Right hindlimb (tissue), 1 donor: ENCODE measurements at regions not wholly inside any gene's neighbourhood (a gene's known extent, or its start where the extent isn't known, plus 50 kb on each side); places are given as distances from the start of the nearest gene placed in this dataset.
"Not testable (repeated sequence)": the region's sequence is repeated elsewhere in the genome, so short reads cannot be mapped to it uniquely, and the experiment has no call there.

ENCODE experiments used
- DNase-seq: peaks from one replicate; pipeline ENCODE4 v3.0.0-alpha.2; 2018

DNA sequence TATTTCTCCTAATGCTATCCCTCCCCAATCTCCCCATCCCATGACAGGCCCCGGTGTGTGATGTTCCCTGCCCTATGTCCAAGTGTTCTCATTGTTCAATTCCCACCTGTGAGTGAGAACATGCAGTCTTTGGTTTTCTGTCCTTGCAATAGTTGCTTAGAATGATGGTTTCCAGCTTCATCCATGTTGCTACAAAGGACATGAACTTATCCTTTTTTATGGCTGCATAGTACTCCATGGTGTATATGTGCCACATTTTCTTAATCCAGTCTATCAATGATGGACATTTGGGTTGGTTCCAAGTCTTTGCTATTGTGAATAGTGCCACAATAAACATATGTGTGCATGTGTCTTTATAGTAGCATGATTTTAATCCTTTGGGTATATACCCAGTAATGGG lies 51.3 kb upstream of the RIOK2 start:
- DNase-seq = not testable (repeated sequence)

DNA sequence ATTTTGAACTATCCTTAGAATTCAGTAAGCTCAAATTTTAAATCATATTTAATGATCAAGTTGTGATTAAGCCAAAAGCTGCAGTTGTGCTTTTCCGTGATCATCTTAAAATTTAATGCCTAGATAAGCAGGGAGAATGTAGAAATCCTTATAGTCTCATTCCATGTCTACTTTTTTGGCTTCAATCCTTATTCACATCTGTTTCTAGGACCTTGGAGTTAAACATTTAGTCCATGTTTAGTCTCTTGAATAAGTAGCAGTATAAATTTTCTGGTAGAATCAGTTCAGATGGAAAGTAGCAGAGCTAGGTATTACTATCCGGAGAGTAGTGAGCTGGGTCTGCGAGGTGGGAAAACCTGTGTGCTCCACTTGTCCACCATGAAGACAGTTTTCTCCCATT lies 59.3 kb upstream of the RIOK2 start:
- DNase-seq = no peak

DNA sequence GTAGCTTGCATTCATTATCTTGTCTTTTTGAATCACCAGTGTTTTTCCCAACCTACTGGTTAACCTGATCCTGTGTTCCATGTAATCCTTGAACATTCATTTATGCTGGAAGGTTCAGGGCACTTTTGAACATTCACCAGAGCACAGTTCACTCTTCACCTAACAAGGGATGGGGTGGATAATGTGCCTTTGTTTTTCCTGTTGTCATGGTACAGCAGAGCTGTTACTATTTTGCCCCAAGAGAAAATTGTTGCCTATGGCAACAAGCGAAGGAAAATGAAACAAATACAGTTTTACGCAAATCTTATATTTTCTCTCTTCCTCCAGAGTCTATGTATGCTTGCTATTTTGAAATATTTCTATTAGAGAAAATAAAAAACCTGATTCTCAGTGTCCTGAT lies 60.3 kb upstream of the RIOK2 start:
- DNase-seq = peak; percentile 32

DNA sequence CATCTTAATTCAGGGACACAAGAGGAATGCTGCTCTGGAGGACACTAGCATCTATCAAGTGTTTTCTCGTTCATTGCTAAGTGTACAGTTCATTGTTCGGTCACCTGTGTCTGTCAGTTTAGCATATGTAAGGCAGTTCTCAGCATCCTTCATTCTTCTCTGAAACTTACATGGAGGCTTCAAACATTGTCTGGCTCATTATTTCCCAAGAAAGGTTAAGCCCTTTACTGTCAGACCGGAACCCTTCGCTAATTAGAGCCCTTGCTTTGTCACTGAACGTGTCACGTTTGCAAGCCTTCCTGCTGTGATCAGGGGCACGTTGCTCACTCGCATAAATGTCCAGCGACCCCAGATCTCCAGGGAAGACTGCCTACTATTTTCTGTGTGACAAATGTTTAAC lies 62.3 kb upstream of the RIOK2 start:
- DNase-seq = no peak

DNA sequence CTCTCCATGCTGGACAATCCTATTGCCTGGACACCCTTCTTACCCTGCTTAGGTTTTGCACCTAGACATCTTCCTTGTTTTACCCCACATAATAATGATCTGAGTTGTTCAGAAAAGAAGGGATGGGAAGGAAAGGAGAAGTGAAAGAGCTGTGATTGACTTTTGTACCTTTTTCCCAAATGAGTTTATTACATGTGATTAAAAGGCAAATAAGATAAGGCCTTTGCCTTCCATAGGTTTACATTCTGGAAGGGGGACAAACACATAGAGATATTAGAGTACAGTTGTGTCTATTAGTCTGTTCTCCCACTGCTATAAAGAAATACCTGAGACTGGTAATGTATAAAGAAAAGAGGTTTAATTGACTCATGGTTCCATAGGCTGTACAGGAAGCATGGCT lies 67.1 kb upstream of the RIOK2 start:
- DNase-seq = no peak

DNA sequence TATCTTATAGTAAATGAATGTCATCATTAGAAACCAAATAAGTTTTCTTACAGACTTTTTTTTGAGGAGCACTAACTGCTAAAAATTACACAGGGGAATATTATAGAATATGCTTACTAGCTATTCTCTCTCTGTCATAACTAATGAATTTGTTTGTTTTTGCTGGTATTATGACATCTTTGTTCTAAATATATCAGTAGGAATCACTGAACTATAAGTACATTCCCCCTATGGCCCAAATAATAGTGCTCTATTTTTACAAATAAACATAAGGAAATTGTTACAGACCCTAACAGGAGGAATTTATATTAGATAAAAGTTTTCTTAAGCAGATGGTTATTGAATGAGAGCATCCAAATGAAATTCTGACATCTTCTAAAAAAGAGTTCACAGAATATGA lies 83.0 kb upstream of the RIOK2 start:
- DNase-seq = no peak

DNA sequence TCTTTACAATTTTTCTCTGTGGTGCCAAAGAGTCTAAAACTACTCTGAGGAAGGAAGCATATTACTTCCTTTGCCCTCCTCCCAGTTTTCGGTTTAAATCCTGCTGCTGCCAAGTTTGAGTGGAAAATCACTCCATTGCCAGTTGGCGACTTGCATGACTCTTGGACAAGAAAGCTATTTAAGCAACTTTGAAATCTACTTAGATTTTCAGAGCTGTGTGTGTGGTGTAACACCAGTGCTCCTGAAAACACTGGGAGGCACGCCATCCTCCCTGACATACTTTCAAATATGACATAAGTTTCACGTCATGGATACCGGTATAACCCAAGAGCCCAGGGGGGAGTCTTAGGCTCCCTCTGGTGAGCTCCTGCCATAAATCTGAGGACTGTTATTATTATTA lies 83.5 kb upstream of the RIOK2 start:
- DNase-seq = peak; percentile 85

DNA sequence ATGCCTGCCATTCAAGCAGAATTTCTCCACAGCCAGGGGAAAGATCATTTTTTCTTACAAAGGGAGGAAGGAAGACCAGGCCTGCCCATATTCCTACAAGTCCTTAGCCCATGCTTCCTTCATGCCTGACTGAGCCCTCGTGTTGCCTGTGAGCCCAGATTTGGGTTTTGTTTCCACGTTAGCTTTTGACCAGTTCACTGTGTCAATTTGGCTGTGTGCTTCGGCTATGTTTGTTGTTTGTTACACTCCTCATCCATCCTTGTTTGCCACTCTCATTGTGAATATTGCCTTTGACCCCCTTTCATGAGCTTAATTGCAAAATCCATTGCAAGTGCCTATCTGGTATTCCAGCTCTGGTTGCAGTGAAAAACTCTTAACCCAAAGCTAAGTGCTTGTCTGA lies 84.7 kb upstream of the RIOK2 start:
- no peak for DNase-seq

DNA sequence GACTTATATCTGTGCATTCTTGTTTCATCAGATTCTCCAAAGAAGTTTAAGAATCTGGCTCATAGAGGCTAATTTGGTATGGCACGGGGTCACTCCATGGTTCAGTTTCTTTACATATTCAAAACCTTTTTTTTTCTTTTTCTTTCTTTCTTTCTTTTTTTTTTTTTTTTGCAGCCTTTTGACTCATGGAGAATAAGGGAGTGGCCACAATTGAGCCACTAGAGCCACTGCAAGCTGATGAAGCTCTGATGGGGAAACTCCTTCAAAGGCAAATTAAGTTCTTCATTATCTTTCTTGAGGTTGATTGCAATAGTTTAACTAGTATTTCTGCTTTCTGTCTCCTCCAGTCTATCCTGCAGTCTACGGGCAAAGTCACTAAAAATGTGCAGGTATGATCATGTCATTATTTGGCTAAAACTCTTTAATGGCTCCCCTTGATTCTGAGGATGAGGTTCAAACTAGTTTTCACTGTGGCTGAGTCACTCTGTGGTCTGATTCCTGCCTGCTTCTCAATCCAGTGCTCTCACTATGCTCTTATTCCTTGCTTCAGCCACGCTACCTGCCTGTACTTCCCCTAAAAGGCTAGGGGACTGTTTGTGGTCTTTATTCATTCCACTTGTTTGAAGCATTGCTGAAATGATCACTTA lies 93.5 kb upstream of the RIOK2 start:
- DNase-seq = no peak

DNA sequence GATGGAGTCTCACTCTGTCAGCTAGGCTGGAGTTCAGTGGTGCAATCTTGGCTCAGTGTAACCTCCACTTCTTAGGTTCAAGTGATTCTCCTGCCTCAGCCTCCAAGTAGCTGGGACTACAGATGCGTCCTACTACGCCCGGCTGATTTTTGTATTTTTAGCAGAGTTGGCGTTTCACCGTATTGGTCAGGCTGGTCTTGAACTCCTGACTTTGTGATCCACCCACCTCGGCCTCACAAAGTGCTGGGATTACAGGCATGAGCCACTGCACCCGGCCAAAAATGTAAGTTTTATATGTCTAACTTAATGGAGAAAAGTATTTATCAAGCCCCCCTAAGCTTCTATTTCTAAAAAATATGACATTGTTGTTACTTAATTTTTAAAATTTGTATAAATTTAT lies 98.2 kb upstream of the RIOK2 start:
- no peak for DNase-seq

DNA sequence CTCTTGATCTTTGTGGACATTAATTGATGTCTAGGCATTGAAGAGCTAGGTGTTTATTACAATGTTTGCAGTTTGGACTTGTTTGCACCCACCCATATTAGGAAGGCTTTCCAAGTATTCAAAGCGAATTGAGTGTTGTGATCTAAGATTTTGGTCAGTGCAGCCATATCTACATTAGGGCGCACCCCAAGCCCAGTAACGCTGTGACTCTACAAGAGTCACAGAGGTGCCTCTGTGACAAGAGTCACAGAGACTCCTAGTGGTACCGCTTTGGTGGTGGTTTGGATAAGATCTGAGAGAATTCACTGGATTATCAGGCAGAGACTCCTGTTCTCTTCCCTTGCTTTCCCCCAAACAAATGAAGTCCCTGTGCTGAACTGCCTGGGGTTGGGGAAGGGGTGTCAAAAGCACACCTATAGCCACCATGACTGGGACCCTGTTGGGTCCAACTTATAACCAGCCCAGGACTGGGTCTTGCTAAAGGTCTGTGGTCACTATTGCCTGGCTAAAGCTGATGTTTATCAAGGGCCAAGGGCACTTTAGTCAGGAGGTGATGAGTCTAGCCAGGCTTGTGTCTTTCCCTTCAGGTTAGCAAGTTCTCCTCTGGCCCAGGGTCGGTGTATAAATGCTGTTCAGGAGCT lies 114.1 kb upstream of the RIOK2 start:
- no peak for DNase-seq

DNA sequence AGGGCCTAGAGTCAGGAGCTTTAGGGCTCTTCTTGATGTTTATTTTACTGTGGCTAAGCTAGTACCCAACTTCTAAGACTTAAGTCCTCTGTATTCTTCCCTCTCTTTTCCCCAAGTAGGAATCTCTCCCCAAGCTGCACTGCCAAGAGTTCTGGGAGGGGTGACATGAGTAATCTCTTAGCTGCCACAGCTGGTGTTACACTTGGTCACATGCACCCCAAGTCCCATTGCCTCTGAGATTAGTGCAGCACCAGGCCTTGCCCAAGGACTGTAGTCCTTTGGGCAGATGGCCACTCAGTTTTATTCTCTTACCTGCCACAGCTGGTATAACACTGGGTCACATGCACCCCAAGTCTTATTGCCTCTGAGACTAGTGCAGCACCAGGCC lies 114.7 kb upstream of the RIOK2 start:
- no peak for DNase-seq

DNA sequence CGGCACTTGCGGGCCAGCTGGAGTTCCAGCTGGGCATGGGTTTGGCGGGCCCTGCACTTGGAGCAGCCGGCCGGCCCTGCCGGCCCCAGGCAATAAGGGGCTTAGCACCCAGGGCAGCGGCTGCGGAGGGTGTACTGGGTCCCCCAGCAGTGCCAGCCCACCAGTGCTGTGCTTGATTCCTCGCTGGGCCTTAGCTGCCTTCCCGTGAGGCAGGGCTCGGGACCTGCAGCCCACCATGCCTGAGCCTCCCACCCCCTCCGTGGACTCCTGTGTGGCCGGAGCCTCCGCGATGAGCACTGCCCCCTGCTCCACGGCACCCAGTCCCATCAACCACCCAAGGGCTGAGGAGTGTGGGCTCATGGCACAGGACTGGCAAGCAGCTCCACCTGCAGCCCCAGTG lies 118.1 kb upstream of the RIOK2 start:
- not testable (repeated sequence) for DNase-seq

DNA sequence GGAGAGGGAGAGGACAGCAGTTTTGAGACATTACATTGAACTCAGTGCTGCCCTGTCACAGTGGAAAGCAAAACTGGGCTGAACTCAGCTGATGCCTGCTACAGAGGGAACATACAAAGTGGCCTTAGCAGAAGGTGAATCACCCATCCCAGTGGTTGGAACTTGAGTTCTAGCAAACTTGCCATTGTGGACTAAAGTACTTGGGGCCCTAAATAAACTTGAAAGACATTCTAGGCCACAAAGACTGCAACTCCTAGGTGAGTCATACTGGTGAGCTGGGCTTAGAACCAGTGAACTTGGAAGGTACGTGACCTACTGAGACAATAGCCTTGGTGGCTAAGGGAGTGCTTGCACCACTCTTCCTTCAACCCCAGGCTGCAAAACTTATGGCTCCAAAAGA lies 155.7 kb upstream of the RIOK2 start:
- no peak for DNase-seq

DNA sequence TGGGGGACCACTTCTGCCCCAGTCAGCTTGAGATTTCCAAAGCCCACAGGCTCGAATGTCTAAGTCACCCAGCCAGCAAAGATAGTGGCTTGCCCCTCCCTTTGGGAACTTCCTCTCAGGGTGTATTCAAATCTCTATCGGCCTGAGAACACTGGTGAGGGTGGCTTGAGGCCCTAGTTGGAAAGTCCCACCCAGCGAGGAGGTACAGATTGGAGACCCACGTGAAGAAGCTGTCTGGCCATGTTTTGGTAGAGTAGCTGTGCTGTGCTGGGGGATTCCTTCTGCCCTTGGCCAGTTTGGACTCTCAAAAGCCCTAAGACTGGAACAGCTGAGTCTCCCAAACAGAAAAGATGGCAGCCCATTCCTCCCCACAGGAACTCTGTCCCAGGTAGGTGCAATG lies 172.7 kb upstream of the RIOK2 start:
- DNase-seq = no peak

DNA sequence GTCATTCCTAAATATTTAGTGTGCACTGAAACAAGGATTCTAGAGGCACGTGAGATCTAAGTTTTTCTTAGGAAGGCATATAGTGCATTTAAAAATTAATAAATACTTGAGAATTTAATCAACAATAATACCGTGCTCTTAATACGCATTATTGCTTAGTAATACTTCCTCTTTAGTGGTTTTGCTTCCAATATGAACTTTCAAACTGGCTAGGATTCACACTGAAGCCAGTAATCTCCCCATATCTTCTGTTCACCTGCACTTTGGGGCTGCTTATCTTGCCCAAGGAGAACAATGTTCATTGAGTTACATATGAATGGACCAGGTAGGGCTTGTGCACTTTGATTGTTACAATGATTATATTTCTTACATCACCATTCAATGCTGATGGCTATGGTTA lies 180.5 kb upstream of the RIOK2 start:
- DNase-seq = no peak

DNA sequence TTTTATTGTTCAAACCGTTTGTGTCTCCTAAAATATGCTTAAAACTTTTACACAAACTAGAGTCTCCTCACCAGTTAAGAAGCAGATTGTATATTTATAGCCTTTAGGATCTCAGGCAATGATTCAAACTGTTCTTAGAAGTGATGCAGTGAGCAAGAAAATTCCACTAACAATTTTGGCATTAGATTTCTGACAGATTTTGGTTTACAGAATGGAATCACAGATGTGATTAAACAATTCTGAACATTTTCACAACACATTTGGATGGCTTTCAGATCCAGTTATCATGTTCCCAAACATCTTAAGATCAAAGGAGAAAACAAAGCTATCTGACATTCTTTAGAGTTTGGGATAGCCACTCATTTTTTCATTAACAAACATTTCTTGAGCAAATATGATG lies 181.7 kb upstream of the RIOK2 start:
- no peak for DNase-seq

DNA sequence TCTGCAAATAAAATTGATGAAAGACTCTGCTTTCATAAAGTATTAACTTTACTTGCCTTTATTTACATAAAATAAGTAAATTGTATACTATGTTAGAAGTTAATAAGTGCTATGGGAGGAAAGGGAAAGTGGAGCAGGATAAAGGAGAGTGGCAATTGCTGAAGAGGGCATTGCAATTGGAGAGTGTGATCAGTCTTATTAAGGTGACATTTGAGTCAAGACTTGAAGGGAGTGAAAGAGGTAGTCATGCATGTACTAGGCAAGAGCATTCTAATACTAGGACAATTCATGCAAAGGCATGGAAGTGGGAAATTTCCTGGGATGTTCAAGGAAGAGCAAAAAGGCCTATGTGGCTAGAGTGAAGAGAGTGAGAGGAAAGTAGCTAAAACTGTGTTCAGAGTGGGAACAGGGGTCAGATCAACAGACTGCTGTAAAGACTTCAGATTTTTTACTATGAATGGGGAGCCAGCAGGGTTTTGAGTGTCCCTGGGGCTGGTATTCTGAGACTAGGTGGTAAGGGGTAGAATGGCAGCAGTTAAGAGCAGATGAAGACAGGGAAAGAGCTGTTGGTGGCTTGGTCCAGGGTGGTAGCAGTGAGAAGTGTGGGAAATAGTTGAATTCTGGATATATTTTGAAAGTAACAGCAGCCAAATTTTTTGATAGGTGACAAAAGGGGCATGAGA lies 182.3 kb upstream of the RIOK2 start:
- no peak for DNase-seq

DNA sequence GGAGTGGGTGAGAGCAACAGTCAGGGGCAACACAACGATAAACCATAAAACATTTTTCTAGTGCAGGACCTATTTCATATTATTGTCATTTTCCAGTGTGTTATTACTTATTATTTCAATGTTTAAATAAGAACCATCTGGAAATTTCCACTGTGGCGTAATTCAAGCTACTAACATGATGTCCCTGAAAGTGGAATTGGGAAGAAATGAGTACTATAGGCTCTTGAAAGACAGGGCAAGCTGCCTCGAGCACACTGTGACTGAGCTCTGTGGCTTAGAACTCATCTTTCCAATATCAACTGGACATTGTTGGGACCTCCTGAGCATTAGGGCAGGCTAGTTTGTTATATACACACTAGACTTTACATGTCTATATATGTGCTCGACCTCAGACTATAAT lies 182.9 kb upstream of the RIOK2 start:
- no peak for DNase-seq

DNA sequence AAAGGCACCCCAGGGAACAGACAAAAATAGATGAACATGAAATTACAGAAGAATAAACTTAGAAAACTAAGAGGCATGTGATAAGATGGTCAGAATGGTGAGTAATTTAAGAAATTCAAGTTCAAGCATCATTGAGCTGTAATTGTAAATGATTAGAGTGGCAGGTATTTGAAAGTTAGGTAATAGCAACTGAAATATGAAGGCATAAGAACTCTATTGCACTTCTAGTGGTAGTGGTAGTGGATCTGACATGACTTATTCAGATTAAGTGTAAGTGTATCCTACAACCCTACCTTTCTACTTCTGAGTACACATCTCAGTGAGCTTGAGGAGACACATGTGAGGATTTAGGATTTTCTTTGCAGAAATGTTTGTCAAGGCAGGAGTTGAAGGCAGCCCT lies 192.9 kb upstream of the RIOK2 start:
- DNase-seq = no peak

DNA sequence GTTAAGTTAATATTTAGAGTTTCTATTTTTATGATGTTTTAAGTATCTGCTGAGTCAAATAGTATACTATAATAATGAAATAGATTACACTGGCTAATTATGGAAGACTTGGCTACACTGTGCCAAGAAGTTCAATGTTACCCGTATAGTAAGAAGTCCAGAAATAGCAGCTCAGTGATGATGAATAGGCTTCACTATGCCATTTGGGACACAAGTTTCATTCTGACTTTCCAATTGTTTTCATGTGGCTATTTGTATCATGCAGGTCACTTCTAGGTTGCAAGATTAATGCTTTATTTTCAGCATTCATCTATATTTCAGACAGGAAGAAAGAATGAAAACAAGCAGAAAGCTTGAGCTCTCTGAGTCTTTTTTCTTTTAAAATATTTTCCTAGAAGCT lies 194.5 kb upstream of the RIOK2 start:
- no peak for DNase-seq

DNA sequence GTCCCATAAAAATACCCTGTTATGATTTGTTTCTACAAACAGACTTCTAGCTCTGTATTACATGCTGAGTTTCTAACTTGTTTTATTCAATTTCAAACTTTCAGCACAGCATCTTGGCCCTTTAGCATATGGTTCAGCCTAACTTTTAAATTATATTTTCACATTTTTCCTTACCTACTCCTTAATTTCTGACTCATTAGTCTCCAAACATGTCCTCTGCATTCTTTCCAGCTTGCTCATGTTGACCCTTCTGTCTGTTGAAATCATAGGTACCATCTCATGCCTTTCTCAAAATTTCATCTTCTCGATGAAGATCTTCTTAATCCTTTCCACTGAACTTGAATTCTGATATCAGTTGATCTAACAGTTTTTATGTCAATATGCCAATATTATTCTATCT lies 200.9 kb upstream of the RIOK2 start:
- DNase-seq = no peak

DNA sequence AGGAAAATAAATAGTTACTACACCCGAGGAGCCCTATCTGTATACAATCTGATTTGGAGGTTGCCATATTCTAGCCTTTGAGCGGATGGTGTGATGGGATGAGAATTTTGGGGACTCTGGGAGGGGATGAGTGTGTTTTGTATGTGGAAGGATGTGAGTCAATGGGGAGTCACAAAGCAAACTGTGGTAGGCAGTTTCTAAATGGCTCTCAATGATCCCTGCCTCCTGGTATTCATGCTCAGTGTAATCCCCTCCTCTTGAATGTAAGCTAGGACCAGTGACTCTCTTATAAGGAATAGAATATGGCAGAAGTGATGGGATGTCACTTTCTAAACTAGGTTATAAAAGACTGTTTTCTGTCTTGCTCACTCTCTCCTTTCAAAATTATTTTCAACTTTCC lies 205.7 kb upstream of the RIOK2 start:
- DNase-seq = no peak

DNA sequence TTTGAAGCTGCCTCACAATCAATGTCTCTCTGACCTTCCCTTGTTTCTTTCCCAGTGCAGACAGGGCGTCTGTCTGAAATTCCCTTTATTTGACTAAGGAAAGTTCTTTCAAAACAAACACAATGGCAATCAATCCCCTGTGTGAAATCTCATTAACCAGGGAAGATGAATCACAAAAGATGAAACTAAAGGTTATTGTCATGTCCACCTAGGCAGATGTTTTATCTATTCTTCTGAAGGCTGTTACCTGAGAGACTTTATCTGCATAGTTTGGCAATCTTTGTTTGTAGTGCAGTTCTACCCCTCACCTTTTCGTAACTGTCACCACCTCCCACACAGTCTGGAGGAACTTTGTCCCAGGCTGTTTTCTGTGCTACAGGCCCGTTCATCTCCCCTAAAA lies 217.5 kb upstream of the RIOK2 start:
- DNase-seq = no peak

DNA sequence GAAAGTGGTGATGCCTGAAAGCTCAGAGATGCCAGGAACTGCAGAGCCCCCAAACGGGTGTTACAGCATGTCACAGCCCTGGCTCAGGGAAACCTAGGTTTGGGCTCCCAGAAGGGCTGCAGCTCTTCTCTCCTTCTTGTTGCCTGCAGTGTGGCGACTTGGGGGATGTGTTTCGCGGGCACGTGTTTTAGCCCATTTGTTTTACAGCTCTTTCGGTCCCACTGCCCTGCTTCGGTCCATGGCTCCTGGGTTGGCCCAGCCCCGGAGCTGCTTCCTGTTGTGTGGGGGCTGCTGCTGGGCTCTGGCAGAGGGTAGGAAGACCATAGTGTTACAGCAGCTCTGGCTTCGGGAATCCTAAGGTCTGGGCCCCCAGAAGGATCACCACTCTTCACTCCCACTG lies 222.9 kb upstream of the RIOK2 start:
- DNase-seq = no peak
